Psoas muscle (tissue), 7 donors: ENCODE measurements at regions not wholly inside any gene's neighbourhood (a gene's known extent, or its start where the extent isn't known, plus 50 kb on each side); places are given as distances from the start of the nearest gene placed in this dataset.

Experiments used
- ATAC-seq, 4 donors: fragments of 200-7000 bp; cut with Tn5 transposase; one replicate each; pipeline ENCODE4 v1.9.1; 2020; ENCODE audit warnings: moderate library complexity in 3 of 4, mild to moderate bottlenecking in 2 of 4
- DNase-seq, 2 donors: peaks; one replicate each; pipeline ENCODE4 v3.0.0-alpha.2; 2020
- H3K27ac ChIP-seq: fragments of 200-600 bp; one replicate; pipeline ENCODE4 v1.8.0; 2022
- H3K27me3 ChIP-seq, 3 donors: fragments of 200-600 bp in 1 of 3; one replicate each; pipeline versions ENCODE4 v1.6.1 to v1.8.0; 2013 to 2022; ENCODE audit warnings: low read length in 2 of 3, mild to moderate bottlenecking in 2 of 3, moderate library complexity in 1 of 3; ENCODE audit not compliant: insufficient read depth in 3 of 3
- H3K36me3 ChIP-seq, 2 donors: fragments of 200-600 bp in 1 of 2; one replicate each; pipeline versions ENCODE4 v1.6.1 to v1.8.0; 2013 to 2022; ENCODE audit warnings: low read depth in 1 of 2, mild to moderate bottlenecking in 1 of 2, moderate library complexity in 1 of 2; ENCODE audit not compliant: insufficient read depth in 1 of 2
- H3K4me1 ChIP-seq: fragments of 200-600 bp; one replicate; pipeline ENCODE4 v1.8.0; 2022
- H3K4me3 ChIP-seq: fragments of 200-600 bp; one replicate; pipeline ENCODE4 v1.8.0; 2022; ENCODE audit warnings: mild to moderate bottlenecking
- H3K9me3 ChIP-seq: fragments of 200-600 bp; one replicate; pipeline ENCODE4 v1.8.0; 2022
- WGBS, 3 donors: extraction: QIAGEN DNeasy Blood & Tissue Kit; methylation state at CpG; one replicate each; pipeline versions ENCODE4 v1.1.6 to v1.1.7; 2013; 5-methylcytosine and 5-hydroxymethylcytosine counted together
- intact Hi-C, 2 donors: fragments of 100-400 bp; cut with DNase I; formaldehyde crosslinking; loops; one replicate each; pipeline versions ENCODE4 v1.11.0 to v1.14.2; 2022
- TF ChIP-seq, protein P1 (sequence below): fragments of 200-600 bp; IDR thresholded peaks from one replicate; pipeline ENCODE4 v1.8.0; 2022; ENCODE audit warnings: antibody characterized with exemption
- donor health status: healthy with polysubstance abuse.
- donor health status: DM: no; HTN: no; CAD: no; lungs with moderate emphysema.
- donor health status: Bipolar disorder and iron deficiency.
- donor health status: healthy.
- donor health status: DM: yes; HTN: yes; CAD: no.
- donor health status: DM: no; HTN: no; CAD: no.
- donor health status: DM: yes; HTN: yes; CAD: no.

DNA sequence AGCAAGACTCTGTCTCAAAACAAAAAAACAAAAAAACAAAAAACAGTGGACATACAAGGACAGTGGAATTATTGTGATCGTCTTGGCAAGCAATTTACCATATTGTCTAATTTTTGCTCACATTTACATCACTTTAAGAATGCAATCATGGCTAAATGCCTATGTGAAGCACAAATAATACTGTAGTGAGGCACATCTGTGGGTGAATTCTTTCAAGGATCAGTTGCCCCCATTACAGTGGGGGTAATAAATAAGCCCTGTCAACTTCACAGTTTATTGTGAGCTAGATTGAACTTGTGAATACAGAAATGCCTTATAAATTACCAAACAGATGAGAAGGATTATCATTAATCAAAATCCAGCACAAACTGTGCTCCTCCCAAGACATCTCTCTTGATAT is 150.2 kb upstream of the PAPPA start:
- no peaks in the 10 kb centered on the region for H3K27me3 ChIP-seq
- WGBS, 3 donors: 83 to 92% (median 85%) methylated on average over 1 of the region's 1 CpG
- no peaks in the 10 kb centered on the region for H3K36me3 ChIP-seq
- DNase-seq: no peak
- H3K9me3 ChIP-seq: no peaks in the 10 kb centered on the region
- intact Hi-C loops: loop anchor here in 1 of 2 donors (5.0 to 10.0 kb wide), 3 partner anchors 84 to 154 kb away; no protein-coding TSS in a partner anchor
- peaks cover 21% of the 10 kb centered on the region for H3K4me1 ChIP-seq
- no peak for ATAC-seq
- TF ChIP-seq, protein P1, sequence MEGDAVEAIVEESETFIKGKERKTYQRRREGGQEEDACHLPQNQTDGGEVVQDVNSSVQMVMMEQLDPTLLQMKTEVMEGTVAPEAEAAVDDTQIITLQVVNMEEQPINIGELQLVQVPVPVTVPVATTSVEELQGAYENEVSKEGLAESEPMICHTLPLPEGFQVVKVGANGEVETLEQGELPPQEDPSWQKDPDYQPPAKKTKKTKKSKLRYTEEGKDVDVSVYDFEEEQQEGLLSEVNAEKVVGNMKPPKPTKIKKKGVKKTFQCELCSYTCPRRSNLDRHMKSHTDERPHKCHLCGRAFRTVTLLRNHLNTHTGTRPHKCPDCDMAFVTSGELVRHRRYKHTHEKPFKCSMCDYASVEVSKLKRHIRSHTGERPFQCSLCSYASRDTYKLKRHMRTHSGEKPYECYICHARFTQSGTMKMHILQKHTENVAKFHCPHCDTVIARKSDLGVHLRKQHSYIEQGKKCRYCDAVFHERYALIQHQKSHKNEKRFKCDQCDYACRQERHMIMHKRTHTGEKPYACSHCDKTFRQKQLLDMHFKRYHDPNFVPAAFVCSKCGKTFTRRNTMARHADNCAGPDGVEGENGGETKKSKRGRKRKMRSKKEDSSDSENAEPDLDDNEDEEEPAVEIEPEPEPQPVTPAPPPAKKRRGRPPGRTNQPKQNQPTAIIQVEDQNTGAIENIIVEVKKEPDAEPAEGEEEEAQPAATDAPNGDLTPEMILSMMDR: no peak
- no peak overlapping the region for H3K4me3 ChIP-seq
- peak overlapping the region; percentile 33 for H3K27ac ChIP-seq

DNA sequence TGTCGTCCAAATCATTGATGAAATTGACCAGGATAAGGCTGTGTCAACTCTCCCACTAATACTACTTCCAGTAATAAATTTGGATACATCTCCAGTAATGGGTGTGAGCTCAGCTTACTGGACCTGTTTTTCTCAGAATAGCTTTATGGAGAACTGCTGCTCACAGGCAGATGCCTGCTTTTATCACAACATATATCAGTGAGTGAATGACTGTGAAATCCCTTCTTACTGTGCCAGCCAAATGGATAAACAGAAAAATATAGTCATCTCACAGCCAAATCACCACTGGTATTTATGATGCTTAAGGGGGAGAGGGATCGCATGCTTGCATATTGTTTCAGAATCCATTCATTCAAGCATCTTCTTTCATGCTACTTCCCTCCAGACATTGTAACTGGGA is 148.4 kb upstream of the PAPPA start:
- DNase-seq: no peak
- Histone ChIP-seq H3K9me3 (no peaks in the 10 kb centered on the region), H3K4me1 (peaks cover 21% of the 10 kb centered on the region), H3K27ac (no peak overlapping the region), H3K36me3 (no peaks in the 10 kb centered on the region), H3K27me3 (no peaks in the 10 kb centered on the region), H3K4me3 (no peak overlapping the region)
- TF ChIP-seq, protein P1: no peak
- intact Hi-C loops: loop anchor here in 1 of 2 donors (10.0 kb wide), 1 partner anchor 120 kb away; no protein-coding TSS in a partner anchor
- whole genome bisulfite sequencing, 3 donors: 68 to 76% (median 70%) methylated on average over 2 of the region's 2 CpGs
- ATAC-seq: no peak

GRCh38 chr9:116007824-116008223 is 145.8 kb upstream of the PAPPA start:
- WGBS, 3 donors: 80 to 84% (median 84%) methylated on average over 2 of the region's 2 CpGs
- H3K27me3 ChIP-seq: no peaks in the 10 kb centered on the region
- no peaks in the 10 kb centered on the region for H3K36me3 ChIP-seq
- intact Hi-C loops: loop anchor here in 1 of 2 donors (10.0 kb wide), 1 partner anchor 123 kb away; no protein-coding TSS in a partner anchor
- no peaks in the 10 kb centered on the region for H3K9me3 ChIP-seq
- no peak overlapping the region for H3K4me3 ChIP-seq
- TF ChIP-seq, protein P1: no peak
- H3K27ac ChIP-seq: no peak overlapping the region
- DNase-seq (no peak), ATAC-seq (no peak)
- peaks cover 4% of the 10 kb centered on the region for H3K4me1 ChIP-seq

GRCh38 chr9:116008278-116008677 is 145.3 kb upstream of the PAPPA start:
- no peaks in the 10 kb centered on the region for H3K27me3 ChIP-seq
- intact Hi-C loops: loop anchor here in 1 of 2 donors (10.0 kb wide), 1 partner anchor 123 kb away; no protein-coding TSS in a partner anchor
- no peak overlapping the region for H3K4me3 ChIP-seq
- TF ChIP-seq, protein P1: no peak
- no peaks in the 10 kb centered on the region for H3K9me3 ChIP-seq
- no peaks in the 10 kb centered on the region for H3K36me3 ChIP-seq
- ATAC-seq (no peak), DNase-seq (no peak)
- H3K27ac ChIP-seq: no peak overlapping the region
- WGBS, 3 donors: 62 to 69% (median 67%) methylated on average over 5 of the region's 5 CpGs
- H3K4me1 ChIP-seq: peaks cover 4% of the 10 kb centered on the region

GRCh38 chr9:116009420-116009819 is 144.2 kb upstream of the PAPPA start:
- Histone ChIP-seq H3K9me3 (no peaks in the 10 kb centered on the region), H3K27me3 (no peaks in the 10 kb centered on the region), H3K4me3 (no peak overlapping the region), H3K36me3 (no peaks in the 10 kb centered on the region), H3K4me1 (no peaks in the 10 kb centered on the region), H3K27ac (no peak overlapping the region)
- WGBS, 3 donors: 90 to 96% (median 96%) methylated on average over 2 of the region's 2 CpGs
- ATAC-seq: no peak
- intact Hi-C loops: loop anchor here in 1 of 2 donors (10.0 kb wide), 1 partner anchor 125 kb away; no protein-coding TSS in a partner anchor
- TF ChIP-seq, protein P1: no peak
- no peak for DNase-seq
